A549 (cell line): ENCODE measurements at regions not wholly inside any gene's neighbourhood (a gene's known extent, or its start where the extent isn't known, plus 50 kb on each side); places are given as distances from the start of the nearest gene placed in this dataset.

ENCODE experiments used
- ATAC-seq, 2 experiments: fragments of 200-7000 bp in 1 of 2; fragments of >200 bp in 1 of 2; cut with Nextera tagmentation in 1 of 2; cut with Tn5 transposase in 1 of 2; 3 replicates each; pipeline versions ENCODE4 v1.8.0 to v1.9.1; 2018 to 2020; ENCODE audit warnings: mild to moderate bottlenecking in 1 of 2, moderate library complexity in 1 of 2
- CTCF ChIA-PET: fragments of 300-600 bp; sonication (Branson Sonifier 250); formaldehyde crosslinking; extraction: SDS; loops from one replicate; lab custom pipeline; 2021; ENCODE audit warnings: antibody characterized with exemption, inconsistent platforms; lab: Yijun Ruan, JAX
- POLR2A ChIA-PET: fragments of 350-600 bp; formaldehyde crosslinking; extraction: SDS; loops from one replicate; lab custom pipeline; 2021; ENCODE audit warnings: antibody characterized with exemption, inconsistent platforms; lab: Yijun Ruan, JAX
- DNase-seq, 2 experiments: peaks; one replicate each; pipeline versions ENCODE4 v3.0.0 to v3.0.0-alpha.2; 2011 to 2016; ENCODE audit warnings: low read depth in 1 of 2, low spot score in 1 of 2
- FAIRE-seq: peaks from 2 replicates; lab custom pipeline; 2011; peaks lifted over from hg19 to GRCh38; lab: Jason Lieb, UNC
- H3K27ac ChIP-seq, 2 experiments: fragments of >200 bp; sonication (Bioruptor Twin); formaldehyde crosslinking; 3 replicates each; pipeline ENCODE4 v1.5.1; 2016 to 2017
- H3K4me1 ChIP-seq: fragments of >200 bp; sonication (Bioruptor Twin); formaldehyde crosslinking; 3 replicates; pipeline ENCODE4 v1.6.1; 2016
- H3K4me2 ChIP-seq: fragments of >200 bp; sonication (Bioruptor Twin); formaldehyde crosslinking; 3 replicates; pipeline ENCODE4 v1.6.1; 2016
- H3K4me3 ChIP-seq: fragments of >200 bp; sonication (Bioruptor Twin); formaldehyde crosslinking; 3 replicates; pipeline ENCODE4 v1.5.1; 2016
- H3K9me3 ChIP-seq: fragments of >200 bp; sonication (Bioruptor Twin); formaldehyde crosslinking; 3 replicates; pipeline ENCODE4 v1.6.1; 2016
- CEBPB ChIP-seq, 2 experiments: fragments of >200 bp in 1 of 2; sonication (Bioruptor Twin) in 1 of 2; formaldehyde crosslinking in 1 of 2; IDR thresholded peaks; 2 replicates each; pipeline ENCODE4 v1.6.1; 2012 to 2016
- CHD2 ChIP-seq: fragments of 150-350 bp; IDR thresholded peaks from 2 replicates; pipeline ENCODE4 v1.6.1; 2014; ENCODE audit warnings: low read length; ENCODE audit not compliant: partially characterized antibody
- E2F6 ChIP-seq: IDR thresholded peaks from 2 replicates; pipeline ENCODE4 v1.6.1; 2012; ENCODE audit warnings: low read depth, borderline replicate concordance
- EHF ChIP-seq: fragments of 250-450 bp; sonication (Bioruptor Pico); IDR thresholded peaks from 2 replicates; pipeline ENCODE4 v1.5.0; 2020; ENCODE audit warnings: mild to moderate bottlenecking
- GATA3 ChIP-seq: IDR thresholded peaks from 2 replicates; pipeline ENCODE4 v1.6.1; 2012; ENCODE audit warnings: borderline replicate concordance
- HOXB13 ChIP-seq: fragments of 250-450 bp; sonication (Bioruptor Pico); IDR thresholded peaks from 2 replicates; pipeline ENCODE4 v1.5.0; 2020; ENCODE audit warnings: low read depth, mild to moderate bottlenecking, moderate library complexity
- KDM5A ChIP-seq: fragments of 200-600 bp; sonication (generic); IDR thresholded peaks from 2 replicates; pipeline ENCODE4 v1.6.1; 2016; ENCODE audit warnings: antibody characterized with exemption, mild to moderate bottlenecking
- MAX ChIP-seq: IDR thresholded peaks from 2 replicates; pipeline ENCODE4 v1.6.1; 2012
- MAZ ChIP-seq: fragments of 150-350 bp; IDR thresholded peaks from 2 replicates; pipeline ENCODE4 v1.6.1; 2014; ENCODE audit warnings: antibody characterized with exemption, low read depth, low read length, borderline replicate concordance
- RCOR1 ChIP-seq: fragments of 150-350 bp; IDR thresholded peaks from 2 replicates; pipeline ENCODE4 v1.6.1; 2014; ENCODE audit warnings: antibody characterized with exemption, low read length, low read depth
- REST ChIP-seq: fragments of 200-600 bp; sonication (generic); IDR thresholded peaks from 2 replicates; pipeline ENCODE4 v1.6.1; 2016; ENCODE audit warnings: antibody characterized with exemption, mild to moderate bottlenecking, moderate library complexity
- RNF2 ChIP-seq: fragments of 200-600 bp; sonication (generic); IDR thresholded peaks from 2 replicates; pipeline ENCODE4 v1.6.1; 2016; ENCODE audit warnings: low read depth, mild to moderate bottlenecking, antibody characterized with exemption, moderate library complexity, borderline replicate concordance
- ZNF302 ChIP-seq: fragments of 250-450 bp; sonication (Bioruptor Pico); IDR thresholded peaks from 2 replicates; pipeline ENCODE4 v1.9.0; 2021; ENCODE audit warnings: inconsistent platforms, mild to moderate bottlenecking, moderate library complexity
- ZSCAN20 ChIP-seq: fragments of 250-450 bp; sonication (Bioruptor Pico); IDR thresholded peaks from 2 replicates; pipeline ENCODE4 v1.8.0; 2022; ENCODE audit warnings: mild to moderate bottlenecking, moderate library complexity
- WGBS: methylation state at CpG from one replicate; pipeline ENCODE4 v1.1.6; 2017; ENCODE audit errors: missing lambda C conversion rate; 5-methylcytosine and 5-hydroxymethylcytosine counted together
- TF ChIP-seq, protein P1 (sequence below): fragments of 450-650 bp; IDR thresholded peaks from 2 replicates; pipeline ENCODE4 v1.6.1; 2014; ENCODE audit warnings: antibody characterized with exemption

DNA sequence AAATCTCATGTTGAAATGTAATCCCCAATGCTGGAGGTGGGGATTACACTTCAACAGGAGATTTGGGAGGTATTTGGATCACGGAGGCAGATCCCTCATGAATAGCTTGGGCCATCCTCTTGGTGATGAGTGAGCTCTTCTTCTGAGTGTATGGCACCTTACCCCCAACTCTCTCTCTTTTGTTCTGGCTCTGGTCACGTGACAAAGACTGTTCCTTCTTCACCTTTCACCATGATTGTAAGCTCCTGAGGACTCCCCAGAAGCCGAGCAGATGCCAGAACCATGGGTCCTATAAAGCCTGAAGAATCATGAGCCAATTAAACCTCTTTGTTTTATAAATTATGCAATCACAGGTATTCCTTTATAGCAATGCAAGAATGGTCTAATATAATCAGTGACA lies 684.2 kb downstream of the LIG4 start:
- Histone ChIP-seq H3K4me1 (no peaks in the 10 kb centered on the region), H3K4me2 (no peak overlapping the region), H3K9me3 (no peaks in the 10 kb centered on the region), H3K27ac (no peak overlapping the region), H3K4me3 (no peak overlapping the region)
- no peak for DNase-seq
- ChIA-PET POLR2A (no interaction called here), CTCF (no interaction called here)
- TF ChIP-seq KDM5A, result no peak
- TF ChIP-seq, protein P1, sequence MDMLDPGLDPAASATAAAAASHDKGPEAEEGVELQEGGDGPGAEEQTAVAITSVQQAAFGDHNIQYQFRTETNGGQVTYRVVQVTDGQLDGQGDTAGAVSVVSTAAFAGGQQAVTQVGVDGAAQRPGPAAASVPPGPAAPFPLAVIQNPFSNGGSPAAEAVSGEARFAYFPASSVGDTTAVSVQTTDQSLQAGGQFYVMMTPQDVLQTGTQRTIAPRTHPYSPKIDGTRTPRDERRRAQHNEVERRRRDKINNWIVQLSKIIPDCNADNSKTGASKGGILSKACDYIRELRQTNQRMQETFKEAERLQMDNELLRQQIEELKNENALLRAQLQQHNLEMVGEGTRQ, result peak; percentile 13; the same call in 1 of the 2 replicates
- no peak for ATAC-seq
- 0% methylated on average over 3 of the region's 3 CpGs for WGBS
- no peak for FAIRE-seq

- no peak for DNase-seq
- WGBS, result 0% methylated on average over 4 of the region's 4 CpGs
- POLR2A ChIA-PET, result no interaction called here
- Histone ChIP-seq H3K4me2 (no peak overlapping the region), H3K27ac (no peak overlapping the region), H3K9me3 (no peaks in the 10 kb centered on the region), H3K4me1 (no peaks in the 10 kb centered on the region), H3K4me3 (no peak overlapping the region)
- TF ChIP-seq EHF (CRISPR knock-in tag) (no peak), E2F6 (no peak), MAX (no peak), GATA3 (no peak), MAZ (no peak), ZNF302 (no peak), CHD2 (no peak)
- no peak for ATAC-seq
- no peak for FAIRE-seq
- CTCF ChIA-PET, result no interaction called here
These were observed 686.3 kb downstream of the LIG4 start for GRCh38 chr13:107529035-107529434.

GRCh38 chr13:107518780-107519179 lies 696.6 kb downstream of the LIG4 start:
- TF ChIP-seq ZSCAN20 (CRISPR knock-in tag) (no peak), HOXB13 (CRISPR knock-in tag) (no peak), RCOR1 (no peak), RNF2 (no peak)
- H3K27ac ChIP-seq, result no peak overlapping the region
- FAIRE-seq (no peak), DNase-seq (no peak), ATAC-seq (no peak)
- no peak overlapping the region for H3K4me3 ChIP-seq
- no peak overlapping the region for H3K4me2 ChIP-seq
- ChIA-PET POLR2A (no interaction called here), CTCF (no interaction called here)
- no peaks in the 10 kb centered on the region for H3K9me3 ChIP-seq
- WGBS, result 55% methylated on average over 4 of the region's 4 CpGs
- no peaks in the 10 kb centered on the region for H3K4me1 ChIP-seq

- Histone ChIP-seq H3K4me2 (no peak overlapping the region), H3K4me3 (no peak overlapping the region), H3K9me3 (no peaks in the 10 kb centered on the region), H3K27ac (no peak overlapping the region), H3K4me1 (no peaks in the 10 kb centered on the region)
- DNase-seq, result no peak
- no peak for FAIRE-seq
- WGBS, result 0% methylated on average over 3 of the region's 3 CpGs
- ChIA-PET POLR2A (no interaction called here), CTCF (no interaction called here)
- TF ChIP-seq REST (peak; percentile 74), CEBPB (IDR thresholded peaks at IDR 0.05) (no peak)
- ATAC-seq, result no peak
These were observed 697.0 kb downstream of the LIG4 start for GRCh38 chr13:107518292-107518691.
